ENCODE measurements at regions not wholly inside any gene's neighbourhood (a gene's known extent, or its start where the extent isn't known, plus 50 kb on each side); places are given as distances from the start of the nearest gene placed in this dataset.

GRCh38 chr5:155960177-155960576 is 366.8 kb upstream of the SGCD start:
- TF ChIP-seq CTCF (IDR thresholded peaks at IDR 0.05; ENCODE audit: borderline replicate concordance, extremely low read depth, low read length, poor library complexity, severe bottlenecking): no peak
- ATAC-seq (ENCODE audit: insufficient read depth, low read depth) (no peak), DNase-seq (no peak)
- Histone ChIP-seq H3K9me3 (ENCODE audit: insufficient read depth, low read length, severe bottlenecking) (no peaks in the 10 kb centered on the region), H3K4me3 (ENCODE audit: low read depth in 1 of 2, low read length in 2 of 2) (no peak overlapping the region), H3K27ac (ENCODE audit: low read length) (no peak overlapping the region), H3K27me3 (ENCODE audit: insufficient read depth, low read length, poor library complexity) (no peaks in the 10 kb centered on the region), H4K20me1 (ENCODE audit: insufficient read depth, low read length) (no peaks in the 10 kb centered on the region), H3K9ac (ENCODE audit: low read depth, low read length) (no peak overlapping the region), H3K79me2 (ENCODE audit: insufficient read depth, low read length) (no peaks in the 10 kb centered on the region), H2AFZ (ENCODE audit: low read depth, low read length) (no peak overlapping the region), H3K36me3 (ENCODE audit: insufficient read depth, low read length) (no peaks in the 10 kb centered on the region), H3K4me2 (ENCODE audit: insufficient read depth, low read length) (no peak overlapping the region), H3K4me1 (ENCODE audit: insufficient read depth, low read length) (no peaks in the 10 kb centered on the region)

- Histone ChIP-seq H3K9me3 (ENCODE audit: insufficient read depth, low read length, severe bottlenecking) (no peaks in the 10 kb centered on the region), H3K9ac (ENCODE audit: low read depth, low read length) (no peak overlapping the region), H3K27ac (ENCODE audit: low read length) (no peak overlapping the region), H3K4me2 (ENCODE audit: insufficient read depth, low read length) (no peak overlapping the region), H3K27me3 (ENCODE audit: insufficient read depth, low read length, poor library complexity) (no peaks in the 10 kb centered on the region), H2AFZ (ENCODE audit: low read depth, low read length) (no peak overlapping the region), H3K79me2 (ENCODE audit: insufficient read depth, low read length) (no peaks in the 10 kb centered on the region), H3K36me3 (ENCODE audit: insufficient read depth, low read length) (no peaks in the 10 kb centered on the region), H4K20me1 (ENCODE audit: insufficient read depth, low read length) (no peaks in the 10 kb centered on the region), H3K4me3 (ENCODE audit: low read depth in 1 of 2, low read length in 2 of 2) (no peak overlapping the region), H3K4me1 (ENCODE audit: insufficient read depth, low read length) (no peaks in the 10 kb centered on the region)
- ATAC-seq (ENCODE audit: insufficient read depth, low read depth): no peak
- DNase-seq: no peak
- no peak for TF ChIP-seq CTCF (IDR thresholded peaks at IDR 0.05; ENCODE audit: borderline replicate concordance, extremely low read depth, low read length, poor library complexity, severe bottlenecking)
- no peak for TF ChIP-seq EZH2 (IDR thresholded peaks at IDR 0.05; ENCODE audit: borderline replicate concordance, low read depth, low read length, severe bottlenecking)
Observed at GRCh38 chr5:155969537-155969936, 357.4 kb upstream of the SGCD start.

- TF ChIP-seq CTCF (IDR thresholded peaks at IDR 0.05; ENCODE audit: borderline replicate concordance, extremely low read depth, low read length, poor library complexity, severe bottlenecking) (no peak), EZH2 (IDR thresholded peaks at IDR 0.05; ENCODE audit: borderline replicate concordance, low read depth, low read length, severe bottlenecking) (no peak)
- DNase-seq (no peak), ATAC-seq (ENCODE audit: insufficient read depth, low read depth) (no peak)
- Histone ChIP-seq H3K4me1 (ENCODE audit: insufficient read depth, low read length) (no peaks in the 10 kb centered on the region), H2AFZ (ENCODE audit: low read depth, low read length) (no peak overlapping the region), H3K36me3 (ENCODE audit: insufficient read depth, low read length) (no peaks in the 10 kb centered on the region), H3K9ac (ENCODE audit: low read depth, low read length) (no peak overlapping the region), H3K27ac (ENCODE audit: low read length) (no peak overlapping the region), H4K20me1 (ENCODE audit: insufficient read depth, low read length) (no peaks in the 10 kb centered on the region), H3K4me2 (ENCODE audit: insufficient read depth, low read length) (no peak overlapping the region), H3K9me3 (ENCODE audit: insufficient read depth, low read length, severe bottlenecking) (no peaks in the 10 kb centered on the region), H3K4me3 (ENCODE audit: low read depth in 1 of 2, low read length in 2 of 2) (no peak overlapping the region), H3K27me3 (ENCODE audit: insufficient read depth, low read length, poor library complexity) (no peaks in the 10 kb centered on the region), H3K79me2 (ENCODE audit: insufficient read depth, low read length) (no peaks in the 10 kb centered on the region)
Observed at GRCh38 chr5:155974369-155974768, 352.6 kb upstream of the SGCD start.

DNA sequence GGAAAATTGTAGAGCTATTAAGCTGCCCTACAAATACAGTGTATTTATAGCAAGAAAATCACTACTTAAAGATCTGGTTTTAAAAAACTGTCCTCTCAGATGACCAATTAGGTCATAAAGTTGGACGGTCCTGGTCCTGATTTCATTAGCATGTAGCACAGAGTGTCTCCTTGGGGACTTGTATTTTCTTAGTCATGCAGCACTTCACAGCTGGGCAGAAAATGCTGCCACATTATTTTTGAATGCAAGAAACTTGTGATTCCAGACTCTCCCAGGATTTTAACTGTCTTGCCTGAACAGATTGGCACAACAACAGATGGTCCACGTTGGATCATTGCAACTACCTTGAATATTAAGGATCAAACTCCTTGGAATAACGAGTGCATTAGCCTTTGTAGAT is 348.1 kb upstream of the SGCD start:
- Histone ChIP-seq H3K4me2 (ENCODE audit: insufficient read depth, low read length) (no peak overlapping the region), H3K4me1 (ENCODE audit: insufficient read depth, low read length) (no peaks in the 10 kb centered on the region), H3K27ac (ENCODE audit: low read length) (no peak overlapping the region), H3K79me2 (ENCODE audit: insufficient read depth, low read length) (no peaks in the 10 kb centered on the region), H2AFZ (ENCODE audit: low read depth, low read length) (no peak overlapping the region), H3K36me3 (ENCODE audit: insufficient read depth, low read length) (no peaks in the 10 kb centered on the region), H3K9me3 (ENCODE audit: insufficient read depth, low read length, severe bottlenecking) (no peaks in the 10 kb centered on the region), H3K9ac (ENCODE audit: low read depth, low read length) (no peak overlapping the region), H3K4me3 (ENCODE audit: low read depth in 1 of 2, low read length in 2 of 2) (no peak overlapping the region), H4K20me1 (ENCODE audit: insufficient read depth, low read length) (no peaks in the 10 kb centered on the region), H3K27me3 (ENCODE audit: insufficient read depth, low read length, poor library complexity) (peaks cover 6% of the 10 kb centered on the region)
- ATAC-seq (ENCODE audit: insufficient read depth, low read depth): no peak
- TF ChIP-seq CTCF (IDR thresholded peaks at IDR 0.05; ENCODE audit: borderline replicate concordance, extremely low read depth, low read length, poor library complexity, severe bottlenecking) (no peak), EZH2 (IDR thresholded peaks at IDR 0.05; ENCODE audit: borderline replicate concordance, low read depth, low read length, severe bottlenecking) (no peak)
- no peak for DNase-seq

All from DND-41 (cell line).